ENCODE measurements at regions not wholly inside any gene's neighbourhood (a gene's known extent, or its start where the extent isn't known, plus 50 kb on each side); places are given as distances from the start of the nearest gene placed in this dataset.

DNA sequence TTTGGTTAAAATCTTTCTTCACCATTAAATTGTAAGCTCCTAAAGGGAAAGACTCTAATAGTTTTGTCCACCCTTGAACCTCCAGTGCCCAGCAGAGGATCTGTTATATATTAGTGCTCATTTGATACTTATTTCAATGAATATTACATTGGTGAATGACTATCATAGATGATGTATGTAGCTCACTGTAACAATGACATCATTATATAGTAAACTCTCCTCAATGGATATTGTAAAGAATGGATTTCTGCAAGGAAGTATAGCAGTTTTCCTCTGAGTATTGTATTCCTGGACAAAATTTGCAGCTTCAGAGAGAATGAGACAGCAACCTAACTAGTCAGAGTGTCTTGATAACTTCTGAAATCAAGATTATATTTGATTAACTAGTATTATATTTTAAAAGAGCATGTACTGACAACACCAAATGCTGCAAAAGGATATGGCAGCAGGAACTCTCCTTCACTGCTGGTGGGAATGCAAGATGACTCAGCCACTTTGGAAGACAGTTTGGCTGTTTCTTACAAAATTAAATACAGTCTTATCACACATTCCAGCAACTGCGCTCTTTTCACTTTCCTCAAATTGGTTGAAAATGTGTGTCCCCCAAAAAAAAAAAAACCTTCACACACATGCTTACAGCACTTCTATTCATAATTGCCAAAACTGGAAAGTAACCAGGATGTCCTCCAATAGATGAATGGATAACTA, 189.8 kb upstream of the OPRM1 start:
- no peak for TF ChIP-seq POLR2A (IDR thresholded peaks at IDR 0.05; ENCODE audit: low read depth, low read length)
- no peak for DNase-seq (ENCODE audit: insufficient read length, low spot score)
- FAIRE-seq: no peak

GRCh38 chr6:153843420-153843819, 195.6 kb upstream of the OPRM1 start:
- no peak for FAIRE-seq
- TF ChIP-seq POLR2A (IDR thresholded peaks at IDR 0.05; ENCODE audit: low read depth, low read length): no peak
- no peak for DNase-seq (ENCODE audit: insufficient read length, low spot score)

GRCh38 chr6:153842491-153842890, 196.5 kb upstream of the OPRM1 start:
- DNase-seq (ENCODE audit: insufficient read length, low spot score): no peak
- no peak for TF ChIP-seq POLR2A (IDR thresholded peaks at IDR 0.05; ENCODE audit: low read depth, low read length)
- FAIRE-seq: no peak

DNA sequence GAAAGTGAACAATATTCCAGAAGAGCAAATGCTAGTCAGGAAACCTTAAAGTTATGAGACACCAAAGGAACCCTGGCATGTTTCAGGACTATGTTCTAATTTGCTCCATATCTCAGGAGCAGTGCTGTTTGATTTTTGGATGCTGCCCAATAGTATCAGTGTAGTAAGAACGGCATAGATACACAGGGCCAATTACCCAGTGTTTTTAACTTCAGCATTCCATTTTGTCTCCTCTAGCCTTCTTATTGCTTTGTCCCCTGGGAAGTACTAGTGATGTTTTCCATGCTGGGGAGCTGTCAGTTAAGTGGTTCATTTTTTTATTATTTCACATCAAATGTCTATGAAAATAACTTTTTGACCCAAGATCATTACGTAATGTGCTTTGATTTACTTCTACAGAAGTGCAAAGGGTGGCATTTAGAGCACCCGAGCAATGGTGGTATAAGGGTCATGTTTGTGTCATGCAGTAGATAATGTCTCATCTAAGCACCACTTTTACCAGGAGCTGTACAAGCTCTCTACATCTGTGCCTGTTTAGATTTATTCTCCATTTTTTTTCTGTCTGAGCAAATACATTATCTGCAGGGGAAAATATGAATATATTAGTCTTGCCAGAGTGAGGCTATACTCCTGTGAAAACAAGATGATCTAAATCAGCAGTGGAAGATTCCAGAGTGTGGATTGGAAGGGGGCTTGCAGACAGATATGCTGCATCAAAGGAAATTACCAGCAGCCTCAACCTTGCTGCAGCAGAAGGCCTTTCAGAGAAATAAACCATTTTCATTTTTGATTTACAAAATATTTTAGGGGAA, 198.8 kb upstream of the OPRM1 start:
- TF ChIP-seq POLR2A (IDR thresholded peaks at IDR 0.05; ENCODE audit: low read depth, low read length): no peak
- no peak for FAIRE-seq
- DNase-seq (ENCODE audit: insufficient read length, low spot score): no peak

- DNase-seq (ENCODE audit: insufficient read length, low spot score) (no peak), FAIRE-seq (no peak)
- no peak for TF ChIP-seq POLR2A (IDR thresholded peaks at IDR 0.05; ENCODE audit: low read depth, low read length)
Measured at GRCh38 chr6:153832543-153832942, 206.5 kb upstream of the OPRM1 start.

- no peak for DNase-seq (ENCODE audit: insufficient read length, low spot score)
- no peak for FAIRE-seq
- TF ChIP-seq POLR2A (IDR thresholded peaks at IDR 0.05; ENCODE audit: low read depth, low read length): no peak
Measured at GRCh38 chr6:153831350-153832078, 207.5 kb upstream of the OPRM1 start.

DNA sequence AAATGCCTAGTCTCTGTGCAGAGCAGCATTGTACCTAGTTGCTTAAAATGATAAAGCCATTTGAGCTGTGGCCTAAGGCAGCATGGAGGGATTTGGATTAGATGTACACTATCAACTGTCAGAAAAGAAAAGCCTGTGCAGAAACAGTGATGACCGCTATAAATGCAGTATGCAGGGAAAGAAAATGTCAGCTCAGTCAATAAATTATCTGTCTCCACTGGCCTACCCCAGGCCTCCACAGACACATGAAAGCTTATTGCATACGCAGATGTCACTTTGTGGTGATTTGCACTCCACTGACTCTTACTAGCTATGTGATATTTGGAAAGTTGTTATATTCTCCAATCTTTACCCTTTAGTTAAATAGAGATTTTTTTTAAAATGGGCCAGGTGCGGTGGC, 221.9 kb upstream of the OPRM1 start:
- FAIRE-seq (no peak), DNase-seq (ENCODE audit: insufficient read length, low spot score) (no peak)
- no peak for TF ChIP-seq POLR2A (IDR thresholded peaks at IDR 0.05; ENCODE audit: low read depth, low read length)

- no peak for DNase-seq (ENCODE audit: insufficient read length, low spot score)
- no peak for FAIRE-seq
Measured at GRCh38 chr6:153816366-153816765, 222.7 kb upstream of the OPRM1 start.

GRCh38 chr6:153814136-153814535, 224.9 kb upstream of the OPRM1 start:
- FAIRE-seq: no peak
- no peak for DNase-seq (ENCODE audit: insufficient read length, low spot score)
- no peak for TF ChIP-seq POLR2A (IDR thresholded peaks at IDR 0.05; ENCODE audit: low read depth, low read length)

More at GRCh38 chr6:153816366-153816765, 222.7 kb upstream of the OPRM1 start:
- TF ChIP-seq POLR2A (IDR thresholded peaks at IDR 0.05; ENCODE audit: low read depth, low read length): no peak

GRCh38 chr6:153804755-153805330, 234.2 kb upstream of the OPRM1 start:
- DNase-seq (ENCODE audit: insufficient read length, low spot score) (no peak), FAIRE-seq (no peak)
- no peak for TF ChIP-seq POLR2A (IDR thresholded peaks at IDR 0.05; ENCODE audit: low read depth, low read length)

DNA sequence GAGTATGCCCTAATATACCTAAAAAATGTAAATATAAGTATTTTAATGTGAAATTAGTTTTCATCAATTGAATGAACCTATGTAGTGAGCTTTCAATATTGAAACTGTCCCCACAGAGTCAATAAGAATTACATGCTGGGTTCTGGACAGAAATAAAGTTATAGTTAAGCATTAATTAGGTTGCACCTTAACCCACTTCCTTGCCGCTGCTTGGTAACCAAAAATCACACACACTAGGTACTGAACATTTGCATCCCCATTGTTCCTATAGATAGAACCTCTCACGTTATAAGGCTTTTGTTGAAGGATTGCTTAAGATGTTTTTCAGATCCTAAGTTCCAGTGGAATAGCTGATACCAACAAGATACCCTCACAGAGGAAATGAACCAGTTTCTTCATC, 237.1 kb upstream of the OPRM1 start:
- TF ChIP-seq POLR2A (IDR thresholded peaks at IDR 0.05; ENCODE audit: low read depth, low read length): no peak
- FAIRE-seq: no peak
- no peak for DNase-seq (ENCODE audit: insufficient read length, low spot score)

DNA sequence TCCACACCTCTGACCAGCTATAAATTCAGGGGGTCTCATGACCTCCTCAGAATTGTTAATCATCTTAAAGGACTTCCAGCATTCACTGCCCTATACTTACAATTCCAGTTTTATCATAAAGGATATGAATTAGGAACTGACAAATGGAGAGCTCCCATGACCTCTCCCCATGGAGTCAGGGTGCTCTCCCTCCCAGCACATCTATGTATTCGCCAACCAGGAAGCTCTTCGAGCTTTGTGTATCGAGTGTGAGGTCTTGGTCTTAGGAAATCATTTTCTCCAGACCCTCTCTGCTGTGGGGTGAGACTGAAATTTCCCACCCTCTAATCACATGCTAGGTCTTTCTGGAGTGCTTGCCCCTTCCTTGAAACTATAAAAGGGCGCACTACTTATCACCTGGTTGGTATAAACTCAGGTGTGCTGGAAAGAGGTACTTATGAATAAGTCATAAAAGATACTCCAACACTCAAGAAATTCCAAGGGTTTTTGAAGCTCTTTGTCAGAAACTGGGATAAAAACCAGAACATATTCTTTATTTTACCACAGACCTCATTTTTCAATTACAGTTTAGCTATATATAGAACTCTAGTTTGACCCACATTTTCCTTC, 238.4 kb upstream of the OPRM1 start:
- DNase-seq (ENCODE audit: insufficient read length, low spot score) (no peak), FAIRE-seq (no peak)
- no peak for TF ChIP-seq POLR2A (IDR thresholded peaks at IDR 0.05; ENCODE audit: low read depth, low read length)

GRCh38 chr6:153790876-153791473, 248.1 kb upstream of the OPRM1 start:
- DNase-seq (ENCODE audit: insufficient read length, low spot score): no peak
- no peak for FAIRE-seq
- no peak for TF ChIP-seq POLR2A (IDR thresholded peaks at IDR 0.05; ENCODE audit: low read depth, low read length)
